Mammary epithelial cell (primary cell): ENCODE measurements at regions not wholly inside any gene's neighbourhood (a gene's known extent, or its start where the extent isn't known, plus 50 kb on each side); places are given as distances from the start of the nearest gene placed in this dataset.

Experiments
- EZH2 ChIP-seq: IDR thresholded peaks from 2 replicates; pipeline ENCODE4 v1.6.1; 2012; ENCODE audit warnings: low read length, inconsistent platforms, borderline replicate concordance
- TF ChIP-seq, protein P1 (sequence below), 2 donors: IDR thresholded peaks in 1 of 2; conservative IDR thresholded peaks in 1 of 2; 2 replicates each; pipeline ENCODE4 v1.5.1; 2011 to 2012; ENCODE audit warnings: inconsistent platforms in 2 of 2, low read length in 2 of 2, mild to moderate bottlenecking in 2 of 2, control low read depth in 1 of 2, low read depth in 1 of 2; ENCODE audit not compliant: insufficient read depth in 1 of 2; ENCODE audit errors: extremely low read depth in 1 of 2

DNA sequence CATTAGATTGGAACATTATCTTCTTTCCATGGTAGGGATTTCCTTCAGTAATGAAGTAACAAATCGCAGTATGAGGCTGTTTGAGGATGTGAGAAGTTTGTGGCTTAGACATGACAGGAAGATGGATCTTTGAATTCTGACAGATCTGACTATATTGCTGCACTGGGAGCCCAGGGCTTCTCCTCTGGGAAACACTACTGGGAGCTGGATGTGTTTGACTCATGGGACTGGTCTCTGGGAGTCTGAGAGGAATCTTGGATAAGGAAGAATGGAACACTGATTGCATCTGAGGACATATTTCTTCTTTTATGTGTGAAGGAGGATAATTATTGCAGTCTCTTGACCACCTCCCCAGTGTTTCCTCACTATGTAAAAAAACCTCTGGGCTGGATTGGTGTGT lies 77.2 kb upstream of the ST6GAL2 start:
- TF ChIP-seq, protein P1, sequence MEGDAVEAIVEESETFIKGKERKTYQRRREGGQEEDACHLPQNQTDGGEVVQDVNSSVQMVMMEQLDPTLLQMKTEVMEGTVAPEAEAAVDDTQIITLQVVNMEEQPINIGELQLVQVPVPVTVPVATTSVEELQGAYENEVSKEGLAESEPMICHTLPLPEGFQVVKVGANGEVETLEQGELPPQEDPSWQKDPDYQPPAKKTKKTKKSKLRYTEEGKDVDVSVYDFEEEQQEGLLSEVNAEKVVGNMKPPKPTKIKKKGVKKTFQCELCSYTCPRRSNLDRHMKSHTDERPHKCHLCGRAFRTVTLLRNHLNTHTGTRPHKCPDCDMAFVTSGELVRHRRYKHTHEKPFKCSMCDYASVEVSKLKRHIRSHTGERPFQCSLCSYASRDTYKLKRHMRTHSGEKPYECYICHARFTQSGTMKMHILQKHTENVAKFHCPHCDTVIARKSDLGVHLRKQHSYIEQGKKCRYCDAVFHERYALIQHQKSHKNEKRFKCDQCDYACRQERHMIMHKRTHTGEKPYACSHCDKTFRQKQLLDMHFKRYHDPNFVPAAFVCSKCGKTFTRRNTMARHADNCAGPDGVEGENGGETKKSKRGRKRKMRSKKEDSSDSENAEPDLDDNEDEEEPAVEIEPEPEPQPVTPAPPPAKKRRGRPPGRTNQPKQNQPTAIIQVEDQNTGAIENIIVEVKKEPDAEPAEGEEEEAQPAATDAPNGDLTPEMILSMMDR (conservative IDR thresholded peaks at IDR 0.05 in 1 of 2, IDR thresholded peaks at IDR 0.05 in 1 of 2; ENCODE audit: extremely low read depth in 1 of 2, insufficient read depth in 1 of 2, low read depth in 1 of 2, low read length in 2 of 2), result no peak
- no peak for TF ChIP-seq EZH2
